SIG-M5 treated with dmso at 0.1 percent for 504 hours (cell line): ENCODE measurements at regions not wholly inside any gene's neighbourhood (a gene's known extent, or its start where the extent isn't known, plus 50 kb on each side); places are given as distances from the start of the nearest gene placed in this dataset.
"Not testable (repeated sequence)": the region's sequence is repeated elsewhere in the genome, so short reads cannot be mapped to it uniquely, and the experiment has no call there.

Experiments used
- DNase-seq: peaks from one replicate; lab custom pipeline; 2025; ENCODE audit not compliant: unreplicated experiment; lab: John Stamatoyannopoulos, UW

GRCh38 chr2:185475914-185476313 lies 262.7 kb upstream of the FSIP2 start:
- DNase-seq = no peak

- no peak for DNase-seq
These were observed 261.2 kb upstream of the FSIP2 start for GRCh38 chr2:185477452-185477851.

- no peak for DNase-seq
These were observed 254.0 kb upstream of the FSIP2 start for GRCh38 chr2:185484602-185485001.

- no peak for DNase-seq
These were observed 236.3 kb upstream of the FSIP2 start for GRCh38 chr2:185502351-185502750.

- DNase-seq = no peak
These were observed 230.9 kb upstream of the FSIP2 start for GRCh38 chr2:185507719-185508118.

- no peak for DNase-seq
These were observed 228.5 kb upstream of the FSIP2 start for GRCh38 chr2:185510060-185510459.

GRCh38 chr2:185511925-185512324 lies 226.7 kb upstream of the FSIP2 start:
- DNase-seq = no peak

- no peak for DNase-seq
These were observed 216.1 kb upstream of the FSIP2 start for GRCh38 chr2:185522472-185522871.

- not testable (repeated sequence) for DNase-seq
These were observed 214.4 kb upstream of the FSIP2 start for GRCh38 chr2:185524242-185524641.

- no peak for DNase-seq
These were observed 212.4 kb upstream of the FSIP2 start for GRCh38 chr2:185526161-185526560.

GRCh38 chr2:185531721-185532120 lies 206.9 kb upstream of the FSIP2 start:
- no peak for DNase-seq

- no peak for DNase-seq
These were observed 200.9 kb upstream of the FSIP2 start for GRCh38 chr2:185537689-185538088.

GRCh38 chr2:185567196-185567595 lies 171.4 kb upstream of the FSIP2 start:
- DNase-seq = no peak

- no peak for DNase-seq
These were observed 170.7 kb upstream of the FSIP2 start for GRCh38 chr2:185567940-185568339.

- no peak for DNase-seq
These were observed 160.3 kb upstream of the FSIP2 start for GRCh38 chr2:185578322-185578721.

GRCh38 chr2:185583058-185583816 lies 155.4 kb upstream of the FSIP2 start:
- DNase-seq = no peak

GRCh38 chr2:185585165-185585564 lies 153.4 kb upstream of the FSIP2 start:
- DNase-seq = not testable (repeated sequence)

GRCh38 chr2:185591276-185591675 lies 147.3 kb upstream of the FSIP2 start:
- DNase-seq = not testable (repeated sequence)

GRCh38 chr2:185607945-185608344 lies 130.7 kb upstream of the FSIP2 start:
- no peak for DNase-seq

GRCh38 chr2:185608799-185609198 lies 129.8 kb upstream of the FSIP2 start:
- DNase-seq = no peak

GRCh38 chr2:185610301-185610700 lies 128.3 kb upstream of the FSIP2 start:
- no peak for DNase-seq

GRCh38 chr2:185618625-185619024 lies 120.0 kb upstream of the FSIP2 start:
- no peak for DNase-seq

GRCh38 chr2:185625604-185626003 lies 113.0 kb upstream of the FSIP2 start:
- DNase-seq = no peak
